CD4-positive, CD25-positive, alpha-beta regulatory T cell (primary cell): ENCODE measurements at regions not wholly inside any gene's neighbourhood (a gene's known extent, or its start where the extent isn't known, plus 50 kb on each side); places are given as distances from the start of the nearest gene placed in this dataset.
"Not testable (repeated sequence)": the region's sequence is repeated elsewhere in the genome, so short reads cannot be mapped to it uniquely, and the experiment has no call there.

Source experiments
- ATAC-seq, 2 donors: fragments of 150-1000 bp; cut with Tn5 transposase; one replicate each; pipeline ENCODE4 v1.10.0; 2021; ENCODE audit warnings: low read depth in 2 of 2, moderate number of reproducible peaks in 2 of 2, moderate library complexity in 1 of 2
- DNase-seq, 3 donors: peaks; one replicate each; pipeline versions ENCODE4 v3.0.0 to v3.0.0-alpha.2; 2012 to 2022; ENCODE audit warnings: mixed read lengths in 1 of 3
- H3K27ac ChIP-seq: one replicate; pipeline ENCODE4 v1.7.0; 2013; ENCODE audit warnings: mild to moderate bottlenecking, low read length; ENCODE audit not compliant: insufficient read depth, poor library complexity, severe bottlenecking
- H3K27me3 ChIP-seq: one replicate; pipeline ENCODE4 v1.7.0; 2013; ENCODE audit warnings: low read length; ENCODE audit not compliant: control insufficient read depth, insufficient read depth
- H3K36me3 ChIP-seq: one replicate; pipeline ENCODE4 v1.7.0; 2013; ENCODE audit warnings: mild to moderate bottlenecking, low read length, moderate library complexity; ENCODE audit not compliant: control insufficient read depth, insufficient read depth
- H3K4me1 ChIP-seq: 2 replicates; pipeline ENCODE4 v1.7.0; 2013; ENCODE audit warnings: mild to moderate bottlenecking, low read length; ENCODE audit not compliant: insufficient read depth, control insufficient read depth, poor library complexity, severe bottlenecking
- H3K4me3 ChIP-seq: one replicate; pipeline ENCODE4 v1.7.0; 2013; ENCODE audit warnings: low read depth, mild to moderate bottlenecking, low read length, moderate library complexity
- H3K9me3 ChIP-seq, 2 experiments: 1 replicate in 1 of 2; 2 replicates in 1 of 2; pipeline ENCODE4 v1.7.0; 2013; ENCODE audit warnings: low read length in 2 of 2, mild to moderate bottlenecking in 1 of 2, moderate library complexity in 1 of 2; ENCODE audit not compliant: control insufficient read depth in 2 of 2
- H3K27ac Mint-ChIP-seq, 3 donors: one replicate each; pipeline ENCODE4 v1.8.0; 2020 to 2022; ENCODE audit warnings: mild to moderate bottlenecking in 3 of 3, mixed read lengths in 3 of 3, moderate library complexity in 2 of 3
- H3K27me3 Mint-ChIP-seq: one replicate; pipeline ENCODE4 v1.8.0; 2022; ENCODE audit warnings: mild to moderate bottlenecking, mixed read lengths
- H3K36me3 Mint-ChIP-seq: one replicate; pipeline ENCODE4 v1.8.0; 2020; ENCODE audit warnings: mixed read lengths
- H3K4me1 Mint-ChIP-seq, 4 donors: one replicate each; pipeline ENCODE4 v1.8.0; 2020 to 2022; ENCODE audit warnings: mixed read lengths in 4 of 4, mild to moderate bottlenecking in 1 of 4
- H3K4me3 Mint-ChIP-seq, 4 donors: one replicate each; pipeline ENCODE4 v1.8.0; 2020 to 2022; ENCODE audit warnings: mild to moderate bottlenecking in 4 of 4, mixed read lengths in 4 of 4, moderate library complexity in 3 of 4
- H3K9me3 Mint-ChIP-seq, 7 donors: one replicate each; pipeline ENCODE4 v1.8.0; 2020 to 2022; ENCODE audit warnings: mixed read lengths in 7 of 7, mild to moderate bottlenecking in 3 of 7, moderate library complexity in 2 of 7

- Histone ChIP-seq H3K36me3 (no peaks in the 10 kb centered on the region), H3K27ac (no peak overlapping the region), H3K4me3 (no peak overlapping the region), H3K27me3 (no peaks in the 10 kb centered on the region), H3K9me3 (no peaks in the 10 kb centered on the region), H3K4me1 (no peaks in the 10 kb centered on the region)
- DNase-seq = no peak
- Mint-ChIP-seq H3K36me3 (no peaks in the 10 kb centered on the region), H3K27ac (no peak overlapping the region), H3K4me3 (no peak overlapping the region), H3K27me3 (peaks cover 24% of the 10 kb centered on the region), H3K9me3 (peaks cover 0 to 4% (median 1%) of the 10 kb centered on the region in 7 donors), H3K4me1 (no peaks in the 10 kb centered on the region)
- ATAC-seq = no peak
Measured at GRCh38 chr12:131430158-131430742, 280.6 kb upstream of the SFSWAP start.

- not testable (repeated sequence) for ATAC-seq, H3K27ac Mint-ChIP-seq, H3K36me3 Mint-ChIP-seq, H3K27ac ChIP-seq, H3K9me3 ChIP-seq, H3K9me3 Mint-ChIP-seq, H3K4me3 Mint-ChIP-seq, H3K36me3 ChIP-seq, H3K4me1 Mint-ChIP-seq, H3K4me3 ChIP-seq, H3K4me1 ChIP-seq, H3K27me3 ChIP-seq, DNase-seq
- peaks cover 24% of the 10 kb centered on the region for H3K27me3 Mint-ChIP-seq
Measured at GRCh38 chr12:131431126-131431655, 279.7 kb upstream of the SFSWAP start.

GRCh38 chr12:131432532-131433260 lies 278.2 kb upstream of the SFSWAP start:
- H3K4me1 Mint-ChIP-seq = no peaks in the 10 kb centered on the region
- no peaks in the 10 kb centered on the region for H3K9me3 Mint-ChIP-seq
- peaks cover 24% of the 10 kb centered on the region for H3K27me3 Mint-ChIP-seq
- no peaks in the 10 kb centered on the region for H3K36me3 ChIP-seq
- no peaks in the 10 kb centered on the region for H3K36me3 Mint-ChIP-seq
- H3K9me3 ChIP-seq = no peaks in the 10 kb centered on the region
- H3K27me3 ChIP-seq = no peaks in the 10 kb centered on the region
- H3K27ac ChIP-seq = no peak overlapping the region
- H3K4me1 ChIP-seq = no peaks in the 10 kb centered on the region
- ATAC-seq (no peak), DNase-seq (no peak)
- peak overlapping the region in 1 of 3 donors; percentile 56 for H3K27ac Mint-ChIP-seq
- no peak overlapping the region for H3K4me3 ChIP-seq
- no peak overlapping the region for H3K4me3 Mint-ChIP-seq

- no peak overlapping the region for H3K27ac ChIP-seq
- no peak for ATAC-seq
- Mint-ChIP-seq H3K9me3 (no peaks in the 10 kb centered on the region), H3K27ac (no peak overlapping the region), H3K4me3 (peak overlapping the region in 1 of 4 donors; percentile 26), H3K27me3 (peaks cover 17% of the 10 kb centered on the region), H3K36me3 (no peaks in the 10 kb centered on the region), H3K4me1 (no peaks in the 10 kb centered on the region)
- no peaks in the 10 kb centered on the region for H3K27me3 ChIP-seq
- H3K9me3 ChIP-seq = no peaks in the 10 kb centered on the region
- H3K4me1 ChIP-seq = no peaks in the 10 kb centered on the region
- DNase-seq = no peak
- no peak overlapping the region for H3K4me3 ChIP-seq
- no peaks in the 10 kb centered on the region for H3K36me3 ChIP-seq
Measured at GRCh38 chr12:131434208-131435125, 276.4 kb upstream of the SFSWAP start.

GRCh38 chr12:131436922-131437705 lies 273.8 kb upstream of the SFSWAP start:
- no peaks in the 10 kb centered on the region for H3K9me3 ChIP-seq
- DNase-seq = no peak
- no peak overlapping the region for H3K4me3 ChIP-seq
- no peaks in the 10 kb centered on the region for H3K4me1 Mint-ChIP-seq
- H3K27ac Mint-ChIP-seq = peak overlapping the region in 1 of 3 donors; percentile 43
- peaks cover 7% of the 10 kb centered on the region for H3K27me3 Mint-ChIP-seq
- H3K4me3 Mint-ChIP-seq = no peak overlapping the region
- H3K27me3 ChIP-seq = no peaks in the 10 kb centered on the region
- no peaks in the 10 kb centered on the region for H3K36me3 ChIP-seq
- no peaks in the 10 kb centered on the region for H3K4me1 ChIP-seq
- H3K36me3 Mint-ChIP-seq = no peaks in the 10 kb centered on the region
- H3K9me3 Mint-ChIP-seq = no peaks in the 10 kb centered on the region
- no peak for ATAC-seq
- H3K27ac ChIP-seq = no peak overlapping the region

GRCh38 chr12:131437706-131438492 lies 273.0 kb upstream of the SFSWAP start:
- Mint-ChIP-seq H3K36me3 (no peaks in the 10 kb centered on the region), H3K27me3 (peaks cover 7% of the 10 kb centered on the region), H3K27ac (no peak overlapping the region), H3K4me1 (no peaks in the 10 kb centered on the region), H3K4me3 (no peak overlapping the region), H3K9me3 (no peaks in the 10 kb centered on the region)
- Histone ChIP-seq H3K27me3 (no peaks in the 10 kb centered on the region), H3K4me1 (no peaks in the 10 kb centered on the region), H3K36me3 (no peaks in the 10 kb centered on the region), H3K9me3 (no peaks in the 10 kb centered on the region), H3K4me3 (no peak overlapping the region), H3K27ac (no peak overlapping the region)
- ATAC-seq (no peak), DNase-seq (no peak)

- not testable (repeated sequence) for H3K36me3 ChIP-seq, H3K27ac Mint-ChIP-seq, H3K9me3 ChIP-seq, H3K4me1 ChIP-seq, H3K27me3 Mint-ChIP-seq, H3K27me3 ChIP-seq, ATAC-seq, H3K36me3 Mint-ChIP-seq, H3K4me3 Mint-ChIP-seq, H3K4me1 Mint-ChIP-seq, H3K27ac ChIP-seq, H3K9me3 Mint-ChIP-seq, H3K4me3 ChIP-seq, DNase-seq
Measured at GRCh38 chr12:131438493-131438835, 272.4 kb upstream of the SFSWAP start.
